ENCODE measurements at regions not wholly inside any gene's neighbourhood (a gene's known extent, or its start where the extent isn't known, plus 50 kb on each side); places are given as distances from the start of the nearest gene placed in this dataset.

DNA sequence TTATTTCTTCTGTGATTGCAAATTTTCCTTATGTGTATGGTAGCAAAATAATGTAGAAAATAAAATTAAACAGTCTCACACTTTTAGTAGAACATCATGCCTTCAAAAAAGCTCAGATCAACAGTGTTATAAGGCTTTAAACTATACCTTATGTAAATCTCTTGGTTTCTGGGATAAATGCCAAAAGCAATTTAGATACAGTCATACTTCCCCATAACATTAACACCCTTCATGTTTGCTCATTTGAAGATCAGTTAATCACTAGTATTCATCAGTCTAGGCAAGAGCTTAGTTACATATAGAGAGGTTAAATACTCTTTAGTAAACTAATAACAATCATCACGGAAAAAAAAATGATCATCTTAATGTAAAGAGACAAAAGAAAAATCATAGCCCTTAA, 421.8 kb upstream of the ANO3 start:
- TF ChIP-seq, protein P1, sequence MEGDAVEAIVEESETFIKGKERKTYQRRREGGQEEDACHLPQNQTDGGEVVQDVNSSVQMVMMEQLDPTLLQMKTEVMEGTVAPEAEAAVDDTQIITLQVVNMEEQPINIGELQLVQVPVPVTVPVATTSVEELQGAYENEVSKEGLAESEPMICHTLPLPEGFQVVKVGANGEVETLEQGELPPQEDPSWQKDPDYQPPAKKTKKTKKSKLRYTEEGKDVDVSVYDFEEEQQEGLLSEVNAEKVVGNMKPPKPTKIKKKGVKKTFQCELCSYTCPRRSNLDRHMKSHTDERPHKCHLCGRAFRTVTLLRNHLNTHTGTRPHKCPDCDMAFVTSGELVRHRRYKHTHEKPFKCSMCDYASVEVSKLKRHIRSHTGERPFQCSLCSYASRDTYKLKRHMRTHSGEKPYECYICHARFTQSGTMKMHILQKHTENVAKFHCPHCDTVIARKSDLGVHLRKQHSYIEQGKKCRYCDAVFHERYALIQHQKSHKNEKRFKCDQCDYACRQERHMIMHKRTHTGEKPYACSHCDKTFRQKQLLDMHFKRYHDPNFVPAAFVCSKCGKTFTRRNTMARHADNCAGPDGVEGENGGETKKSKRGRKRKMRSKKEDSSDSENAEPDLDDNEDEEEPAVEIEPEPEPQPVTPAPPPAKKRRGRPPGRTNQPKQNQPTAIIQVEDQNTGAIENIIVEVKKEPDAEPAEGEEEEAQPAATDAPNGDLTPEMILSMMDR (IDR thresholded peaks at IDR 0.05): no peak
- TF ChIP-seq SP1 (CRISPR knock-in tag; conservative IDR thresholded peaks at IDR 0.05) (no peak), ELF4 (CRISPR knock-in tag; IDR thresholded peaks at IDR 0.05; ENCODE audit: low read depth) (no peak), NR3C1 (CRISPR knock-in tag; conservative IDR thresholded peaks at IDR 0.05; ENCODE audit: low read depth) (no peak), NFYB (CRISPR knock-in tag; conservative IDR thresholded peaks at IDR 0.05; ENCODE audit: low read depth) (no peak), ZNF219 (CRISPR knock-in tag; IDR thresholded peaks at IDR 0.05; ENCODE audit: borderline replicate concordance) (no peak), ZNF232 (CRISPR knock-in tag; IDR thresholded peaks at IDR 0.05) (no peak), ZNF138 (CRISPR knock-in tag; conservative IDR thresholded peaks at IDR 0.05) (no peak)
- TF ChIP-seq, protein P2, sequence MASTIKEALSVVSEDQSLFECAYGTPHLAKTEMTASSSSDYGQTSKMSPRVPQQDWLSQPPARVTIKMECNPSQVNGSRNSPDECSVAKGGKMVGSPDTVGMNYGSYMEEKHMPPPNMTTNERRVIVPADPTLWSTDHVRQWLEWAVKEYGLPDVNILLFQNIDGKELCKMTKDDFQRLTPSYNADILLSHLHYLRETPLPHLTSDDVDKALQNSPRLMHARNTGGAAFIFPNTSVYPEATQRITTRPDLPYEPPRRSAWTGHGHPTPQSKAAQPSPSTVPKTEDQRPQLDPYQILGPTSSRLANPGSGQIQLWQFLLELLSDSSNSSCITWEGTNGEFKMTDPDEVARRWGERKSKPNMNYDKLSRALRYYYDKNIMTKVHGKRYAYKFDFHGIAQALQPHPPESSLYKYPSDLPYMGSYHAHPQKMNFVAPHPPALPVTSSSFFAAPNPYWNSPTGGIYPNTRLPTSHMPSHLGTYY (CRISPR knock-in tag; IDR thresholded peaks at IDR 0.05): no peak
- TF ChIP-seq, protein P3, sequence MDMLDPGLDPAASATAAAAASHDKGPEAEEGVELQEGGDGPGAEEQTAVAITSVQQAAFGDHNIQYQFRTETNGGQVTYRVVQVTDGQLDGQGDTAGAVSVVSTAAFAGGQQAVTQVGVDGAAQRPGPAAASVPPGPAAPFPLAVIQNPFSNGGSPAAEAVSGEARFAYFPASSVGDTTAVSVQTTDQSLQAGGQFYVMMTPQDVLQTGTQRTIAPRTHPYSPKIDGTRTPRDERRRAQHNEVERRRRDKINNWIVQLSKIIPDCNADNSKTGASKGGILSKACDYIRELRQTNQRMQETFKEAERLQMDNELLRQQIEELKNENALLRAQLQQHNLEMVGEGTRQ (CRISPR knock-in tag; IDR thresholded peaks at IDR 0.05): no peak
- TF ChIP-seq, protein P4, sequence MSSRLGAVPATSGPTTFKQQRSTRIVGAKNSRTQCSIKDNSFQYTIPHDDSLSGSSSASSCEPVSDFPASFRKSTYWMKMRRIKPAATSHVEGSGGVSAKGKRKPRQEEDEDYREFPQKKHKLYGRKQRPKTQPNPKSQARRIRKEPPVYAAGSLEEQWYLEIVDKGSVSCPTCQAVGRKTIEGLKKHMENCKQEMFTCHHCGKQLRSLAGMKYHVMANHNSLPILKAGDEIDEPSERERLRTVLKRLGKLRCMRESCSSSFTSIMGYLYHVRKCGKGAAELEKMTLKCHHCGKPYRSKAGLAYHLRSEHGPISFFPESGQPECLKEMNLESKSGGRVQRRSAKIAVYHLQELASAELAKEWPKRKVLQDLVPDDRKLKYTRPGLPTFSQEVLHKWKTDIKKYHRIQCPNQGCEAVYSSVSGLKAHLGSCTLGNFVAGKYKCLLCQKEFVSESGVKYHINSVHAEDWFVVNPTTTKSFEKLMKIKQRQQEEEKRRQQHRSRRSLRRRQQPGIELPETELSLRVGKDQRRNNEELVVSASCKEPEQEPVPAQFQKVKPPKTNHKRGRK (CRISPR knock-in tag; IDR thresholded peaks at IDR 0.05; ENCODE audit: borderline replicate concordance): no peak
